Activated CD4-positive, alpha-beta T cell treated with anti-CD3 and anti-CD28 coated beads, Interleukin-2, amount 50 U/mL, for 48 hours (primary cell): ENCODE measurements at regions not wholly inside any gene's neighbourhood (a gene's known extent, or its start where the extent isn't known, plus 50 kb on each side); places are given as distances from the start of the nearest gene placed in this dataset.
"Not testable (repeated sequence)": the region's sequence is repeated elsewhere in the genome, so short reads cannot be mapped to it uniquely, and the experiment has no call there.

ENCODE experiments used
- DNase-seq, 2 experiments: peaks; one replicate each; pipeline ENCODE4 v3.0.0-alpha.2; 2020

GRCh38 chr3:161602475-161602874 lies 105.9 kb downstream of the OTOL1 start:
- no peak for DNase-seq

- DNase-seq: no peak
Observed at GRCh38 chr3:161602918-161603317, 106.3 kb downstream of the OTOL1 start.

- DNase-seq: no peak
Observed at GRCh38 chr3:161607056-161607455, 110.4 kb downstream of the OTOL1 start.

- DNase-seq: no peak
Observed at GRCh38 chr3:161619351-161619750, 122.7 kb downstream of the OTOL1 start.

GRCh38 chr3:161630794-161631193 lies 134.2 kb downstream of the OTOL1 start:
- no peak for DNase-seq

- no peak for DNase-seq
Observed at GRCh38 chr3:161631536-161631935, 134.9 kb downstream of the OTOL1 start.

- DNase-seq: no peak
Observed at GRCh38 chr3:161637559-161637958, 141.0 kb downstream of the OTOL1 start.

GRCh38 chr3:161639095-161639494 lies 142.5 kb downstream of the OTOL1 start:
- not testable (repeated sequence) for DNase-seq

- DNase-seq: no peak
Observed at GRCh38 chr3:161640181-161640580, 143.6 kb downstream of the OTOL1 start.

GRCh38 chr3:161641287-161641686 lies 144.7 kb downstream of the OTOL1 start:
- no peak for DNase-seq

- DNase-seq: no peak
Observed at GRCh38 chr3:161644891-161645635, 148.5 kb downstream of the OTOL1 start.

- DNase-seq: no peak
Observed at GRCh38 chr3:161647936-161648470, 151.4 kb downstream of the OTOL1 start.

- no peak for DNase-seq
Observed at GRCh38 chr3:161649900-161650484, 153.4 kb downstream of the OTOL1 start.

- no peak for DNase-seq
Observed at GRCh38 chr3:161657786-161658185, 161.2 kb downstream of the OTOL1 start.

GRCh38 chr3:161671141-161671540 lies 174.5 kb downstream of the OTOL1 start:
- no peak for DNase-seq

GRCh38 chr3:161672478-161672877 lies 175.9 kb downstream of the OTOL1 start:
- no peak for DNase-seq

GRCh38 chr3:161673866-161674265 lies 177.3 kb downstream of the OTOL1 start:
- DNase-seq: no peak

GRCh38 chr3:161674402-161674801 lies 177.8 kb downstream of the OTOL1 start:
- DNase-seq: no peak

- DNase-seq: not testable (repeated sequence)
Observed at GRCh38 chr3:161681831-161682230, 185.2 kb downstream of the OTOL1 start.

- no peak for DNase-seq
Observed at GRCh38 chr3:161682715-161683114, 186.1 kb downstream of the OTOL1 start.

GRCh38 chr3:161689584-161690298 lies 193.1 kb downstream of the OTOL1 start:
- no peak for DNase-seq

GRCh38 chr3:161690299-161690620 lies 193.7 kb downstream of the OTOL1 start:
- no peak for DNase-seq

- DNase-seq: no peak
Observed at GRCh38 chr3:161691677-161692076, 195.1 kb downstream of the OTOL1 start.
